K562 (cell line): ENCODE measurements at regions not wholly inside any gene's neighbourhood (a gene's known extent, or its start where the extent isn't known, plus 50 kb on each side); places are given as distances from the start of the nearest gene placed in this dataset.

Experiments used
- ATAC-seq: fragments of 200-7000 bp; cut with Tn5 transposase; 3 replicates; pipeline ENCODE4 v1.9.1; 2020; ENCODE audit warnings: moderate library complexity
- BruUV-seq: library from RNA; stranded (reverse); fragments of 400-500 nt; replicated peaks from 2 replicates; lab custom pipeline; 2021; lab: Mats Ljungman, UMichigan
- CTCF ChIA-PET: fragments of 300-600 bp; formaldehyde crosslinking; extraction: SDS; loops from one replicate; lab custom pipeline; 2021; ENCODE audit warnings: low intra/inter-chr PET ratio; lab: Yijun Ruan, JAX
- POLR2A ChIA-PET: fragments of 300-600, 350-650 bp; sonication (Branson Sonifier 250); formaldehyde crosslinking; extraction: SDS; loops from one replicate; lab custom pipeline; 2021; ENCODE audit warnings: antibody characterized with exemption, inconsistent platforms; lab: Yijun Ruan, JAX
- DNase-seq, 4 experiments: peaks; one replicate each; pipeline versions ENCODE4 v3.0.0 to v3.0.0-alpha.2; 2011 to 2018; ENCODE audit warnings: low spot score in 3 of 4, mixed read lengths in 3 of 4; ENCODE audit errors: extremely low read depth in 1 of 4
- FAIRE-seq: peaks from 2 replicates; lab custom pipeline; 2011; peaks lifted over from hg19 to GRCh38; lab: Jason Lieb, UNC
- H2AFZ ChIP-seq: 2 replicates; pipeline ENCODE4 v1.6.0; 2011; ENCODE audit warnings: low read depth, low read length, control low read depth, inconsistent platforms
- H3K27ac ChIP-seq: fragments of 200-600 bp; 3 replicates; pipeline ENCODE4 v1.8.0; 2011; ENCODE audit warnings: low read depth, mild to moderate bottlenecking, control low read depth, inconsistent platforms, low read length, moderate library complexity, mixed read lengths; ENCODE audit errors: extremely low read depth
- H3K27me3 ChIP-seq, 2 experiments: fragments of 300-600 bp in 1 of 2; 2 replicates in 1 of 2; 3 replicates in 1 of 2; pipeline versions ENCODE4 v1.6.0 to v1.8.0; 2011; ENCODE audit warnings: inconsistent platforms in 2 of 2, low read length in 2 of 2, mild to moderate bottlenecking in 1 of 2, mixed read lengths in 1 of 2, moderate library complexity in 1 of 2; ENCODE audit not compliant: control insufficient read depth in 2 of 2, insufficient read depth in 2 of 2
- H3K36me3 ChIP-seq: fragments of 300-600 bp; 3 replicates; pipeline ENCODE4 v1.8.0; 2011; ENCODE audit warnings: mild to moderate bottlenecking, low read length, inconsistent platforms; ENCODE audit not compliant: control insufficient read depth, insufficient read depth
- H3K4me1 ChIP-seq, 2 experiments: fragments of 200-600 bp in 1 of 2; replicated peaks in 1 of 2; 2 replicates in 1 of 2; 3 replicates in 1 of 2; pipeline versions ENCODE4 v1.5.1 to v1.8.0; 2011; ENCODE audit warnings: inconsistent platforms in 2 of 2, low read length in 2 of 2, mild to moderate bottlenecking in 1 of 2, mixed read lengths in 1 of 2, moderate library complexity in 1 of 2; ENCODE audit not compliant: control insufficient read depth in 2 of 2, insufficient read depth in 2 of 2
- H3K4me2 ChIP-seq: 2 replicates; pipeline ENCODE4 v1.6.1; 2011; ENCODE audit warnings: low read length, control low read depth, inconsistent platforms, mixed read lengths; ENCODE audit not compliant: insufficient read depth
- H3K4me3 ChIP-seq: fragments of 200-600 bp; sonication (generic), shearing (Covaris generic); 2 replicates; pipeline ENCODE4 v1.5.1; 2016; ENCODE audit warnings: control low read depth, inconsistent platforms
- H3K79me2 ChIP-seq: fragments of 200-600 bp; 3 replicates; pipeline ENCODE4 v1.8.0; 2011; ENCODE audit warnings: low read length, inconsistent platforms; ENCODE audit not compliant: control insufficient read depth, insufficient read depth
- H3K9ac ChIP-seq, 2 experiments: 2 replicates each; pipeline versions ENCODE4 v1.6.0 to v1.6.1; 2011; ENCODE audit warnings: low read depth in 2 of 2, low read length in 2 of 2, control low read depth in 1 of 2, inconsistent platforms in 1 of 2, mild to moderate bottlenecking in 1 of 2, mixed read lengths in 1 of 2; ENCODE audit not compliant: insufficient read depth in 1 of 2
- H3K9me1 ChIP-seq: one replicate; pipeline ENCODE4 v1.6.0; 2011; ENCODE audit warnings: inconsistent platforms, mild to moderate bottlenecking, low read length, moderate library complexity; ENCODE audit not compliant: control insufficient read depth, insufficient read depth
- H3K9me3 ChIP-seq: replicated peaks from 2 replicates; pipeline ENCODE4 v1.5.1; 2011; ENCODE audit warnings: low read depth, low read length, inconsistent platforms; ENCODE audit not compliant: control insufficient read depth, insufficient read depth
- H4K20me1 ChIP-seq: replicated peaks from 2 replicates; pipeline ENCODE4 v1.6.1; 2011; ENCODE audit warnings: low read length, inconsistent platforms, mixed read lengths; ENCODE audit not compliant: control insufficient read depth, insufficient read depth
- DACH1 ChIP-seq: fragments of 450-650 bp; IDR thresholded peaks from 2 replicates; pipeline ENCODE4 v1.6.1; 2018; ENCODE audit not compliant: partially characterized antibody
- ELF1 ChIP-seq: fragments of 200-800 bp; sonication (Bioruptor generic); IDR thresholded peaks from 2 replicates; pipeline ENCODE4 v1.6.1; 2016; ENCODE audit warnings: missing genetic modification characterization, missing compliant biosample characterization
- EWSR1 ChIP-seq: fragments of 450-650 bp; IDR thresholded peaks from 2 replicates; pipeline ENCODE4 v1.6.1; 2018; ENCODE audit warnings: borderline replicate concordance, mild to moderate bottlenecking, low read depth, moderate library complexity; ENCODE audit not compliant: partially characterized antibody
- HDAC8 ChIP-seq: fragments of 450-650 bp; IDR thresholded peaks from 2 replicates; pipeline ENCODE4 v1.6.1; 2016; ENCODE audit warnings: mild to moderate bottlenecking, missing genetic modification characterization, moderate library complexity, missing compliant biosample characterization
- KLF13 ChIP-seq: fragments of 450-650 bp; IDR thresholded peaks from 2 replicates; pipeline ENCODE4 v1.6.1; 2016; ENCODE audit warnings: missing genetic modification characterization, low read depth, mild to moderate bottlenecking, missing compliant biosample characterization, moderate library complexity, borderline replicate concordance
- LCOR ChIP-seq: sonication (generic); formaldehyde crosslinking; IDR thresholded peaks from 2 replicates; pipeline ENCODE4 v1.8.0; 2022; ENCODE audit warnings: mild to moderate bottlenecking, missing genetic modification reagents
- MTA1 ChIP-seq: fragments of 450-650 bp; IDR thresholded peaks from 2 replicates; pipeline ENCODE4 v1.6.1; 2017; ENCODE audit warnings: borderline replicate concordance
- PCBP2 ChIP-seq: fragments of 200-400 bp; formaldehyde crosslinking; IDR thresholded peaks from 2 replicates; pipeline ENCODE4 v1.6.1; 2018; ENCODE audit warnings: low read length, low read depth, mild to moderate bottlenecking, moderate library complexity; ENCODE audit not compliant: poor library complexity, severe bottlenecking
- RAD21 ChIP-seq, 2 experiments: fragments of 250-450 bp in 1 of 2; fragments of 450-650 bp in 1 of 2; sonication (Bioruptor Pico) in 1 of 2; formaldehyde crosslinking in 1 of 2; IDR thresholded peaks in 1 of 2; conservative IDR thresholded peaks in 1 of 2; 2 replicates each; pipeline versions ENCODE4 v1.4.0 to v1.8.0; 2020 to 2022; ENCODE audit warnings: mild to moderate bottlenecking in 2 of 2, moderate library complexity in 1 of 2
- TAF9B ChIP-seq: fragments of 450-650 bp; IDR thresholded peaks from 2 replicates; pipeline ENCODE4 v1.6.1; 2018; ENCODE audit warnings: mild to moderate bottlenecking; ENCODE audit not compliant: partially characterized antibody
- ZBTB9 ChIP-seq: fragments of 450-650 bp; formaldehyde crosslinking; IDR thresholded peaks from 2 replicates; pipeline ENCODE4 v1.4.0; 2020; ENCODE audit warnings: mild to moderate bottlenecking, moderate library complexity
- ZNF431 ChIP-seq: sonication (generic); formaldehyde crosslinking; IDR thresholded peaks from 2 replicates; pipeline ENCODE4 v1.8.0; 2022; ENCODE audit warnings: mild to moderate bottlenecking, missing genetic modification reagents
- ZNF77 ChIP-seq: fragments of 250-450 bp; sonication (Bioruptor Pico); IDR thresholded peaks from 2 replicates; pipeline ENCODE4 v1.5.0; 2020
- WGBS: fragments of 100-300 bp; shearing (Covaris generic); methylation state at CpG from one replicate; pipeline ENCODE4 v1.1.6; 2016; ENCODE audit warnings: low coverage, mixed read lengths; ENCODE audit not compliant: insufficient coverage; ENCODE audit errors: missing lambda C conversion rate; 5-methylcytosine and 5-hydroxymethylcytosine counted together
- in situ Hi-C: fragments of 300-500 bp; cut with MboI; formaldehyde crosslinking; loops from 4 replicates; pipeline ENCODE4 v1.15.0; 2018; ENCODE audit warnings: inconsistent platforms, mixed read lengths
- intact Hi-C: fragments of 100-400 bp; cut with micrococcal nuclease; formaldehyde crosslinking; loops from 2 replicates; pipeline ENCODE4 v1.14.2; 2022
- TF ChIP-seq, protein P1 (sequence below): fragments of 250-450 bp; sonication (Bioruptor Pico); IDR thresholded peaks from 2 replicates; pipeline ENCODE4 v1.5.0; 2021; ENCODE audit warnings: mild to moderate bottlenecking, borderline replicate concordance

GRCh38 chr9:26561928-26562327 is 330.7 kb downstream of the CAAP1 start:
- H3K79me2 ChIP-seq, result no peaks in the 10 kb centered on the region
- CTCF ChIA-PET, result no interaction called here
- POLR2A ChIA-PET, result no interaction called here
- in situ Hi-C loops (no loop called here), intact Hi-C loops (no loop called here)
- H3K9ac ChIP-seq, result no peak overlapping the region
- WGBS, result no CpG with 5 or more reads among the region's 3 CpGs
- TF ChIP-seq ZNF431 (CRISPR knock-in tag), result no peak
- no peak for TF ChIP-seq ZNF77
- TF ChIP-seq, protein P1, sequence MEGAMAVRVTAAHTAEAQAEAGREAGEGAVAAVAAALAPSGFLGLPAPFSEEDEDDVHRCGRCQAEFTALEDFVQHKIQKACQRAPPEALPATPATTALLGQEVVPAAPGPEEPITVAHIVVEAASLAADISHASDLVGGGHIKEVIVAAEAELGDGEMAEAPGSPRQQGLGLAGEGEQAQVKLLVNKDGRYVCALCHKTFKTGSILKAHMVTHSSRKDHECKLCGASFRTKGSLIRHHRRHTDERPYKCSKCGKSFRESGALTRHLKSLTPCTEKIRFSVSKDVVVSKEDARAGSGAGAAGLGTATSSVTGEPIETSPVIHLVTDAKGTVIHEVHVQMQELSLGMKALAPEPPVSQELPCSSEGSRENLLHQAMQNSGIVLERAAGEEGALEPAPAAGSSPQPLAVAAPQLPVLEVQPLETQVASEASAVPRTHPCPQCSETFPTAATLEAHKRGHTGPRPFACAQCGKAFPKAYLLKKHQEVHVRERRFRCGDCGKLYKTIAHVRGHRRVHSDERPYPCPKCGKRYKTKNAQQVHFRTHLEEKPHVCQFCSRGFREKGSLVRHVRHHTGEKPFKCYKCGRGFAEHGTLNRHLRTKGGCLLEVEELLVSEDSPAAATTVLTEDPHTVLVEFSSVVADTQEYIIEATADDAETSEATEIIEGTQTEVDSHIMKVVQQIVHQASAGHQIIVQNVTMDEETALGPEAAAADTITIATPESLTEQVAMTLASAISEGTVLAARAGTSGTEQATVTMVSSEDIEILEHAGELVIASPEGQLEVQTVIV, result no peak
- no peak for TF ChIP-seq LCOR (CRISPR knock-in tag)
- TF ChIP-seq MTA1, result no peak
- no peaks in the 10 kb centered on the region for H3K36me3 ChIP-seq
- ATAC-seq (no peak), DNase-seq (no peak), FAIRE-seq (no peak)
- H3K27ac ChIP-seq, result no peak overlapping the region
- no peak overlapping the region for H3K4me3 ChIP-seq
- no peaks in the 10 kb centered on the region for H4K20me1 ChIP-seq
- H3K27me3 ChIP-seq, result no peaks in the 10 kb centered on the region
- H3K4me1 ChIP-seq, result no peaks in the 10 kb centered on the region
- H3K4me2 ChIP-seq, result no peak overlapping the region
- no peaks in the 10 kb centered on the region for H3K9me3 ChIP-seq
- no TSS peak for BruUV-seq
- H2AFZ ChIP-seq, result no peak overlapping the region
- H3K9me1 ChIP-seq, result no peaks in the 10 kb centered on the region

DNA sequence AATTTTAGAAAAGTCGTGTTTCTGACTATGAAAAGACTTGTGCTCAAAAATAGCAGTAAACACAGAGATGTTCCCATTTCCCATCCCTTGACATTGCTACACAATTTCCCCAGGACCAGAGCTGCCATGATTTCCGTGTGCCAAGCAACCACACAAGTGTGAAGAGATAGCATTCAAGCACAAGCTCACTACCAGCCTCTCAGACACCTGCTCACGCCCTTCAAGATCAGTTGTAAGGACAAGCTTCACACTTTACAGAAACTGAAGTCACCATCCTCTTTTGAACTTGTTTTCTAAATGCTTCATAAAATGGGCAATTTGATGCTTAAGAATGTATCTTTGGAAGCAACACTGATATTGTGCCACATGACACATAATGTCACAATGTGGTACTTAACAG is 333.1 kb downstream of the CAAP1 start:
- H3K4me1 ChIP-seq, result no peaks in the 10 kb centered on the region
- no peaks in the 10 kb centered on the region for H4K20me1 ChIP-seq
- no peak overlapping the region for H3K4me2 ChIP-seq
- WGBS, result no CpG with 5 or more reads among the region's 3 CpGs
- no peaks in the 10 kb centered on the region for H3K9me3 ChIP-seq
- no peaks in the 10 kb centered on the region for H3K27me3 ChIP-seq
- no peak overlapping the region for H3K27ac ChIP-seq
- CTCF ChIA-PET, result no interaction called here
- no TSS peak for BruUV-seq
- no peak overlapping the region for H2AFZ ChIP-seq
- in situ Hi-C loops (no loop called here), intact Hi-C loops (no loop called here)
- DNase-seq, result no peak
- no peak for ATAC-seq
- no peak overlapping the region for H3K4me3 ChIP-seq
- no peak for FAIRE-seq
- no peak overlapping the region for H3K9ac ChIP-seq
- H3K36me3 ChIP-seq, result no peaks in the 10 kb centered on the region
- H3K9me1 ChIP-seq, result no peaks in the 10 kb centered on the region
- no peaks in the 10 kb centered on the region for H3K79me2 ChIP-seq
- POLR2A ChIA-PET, result no interaction called here
- TF ChIP-seq TAF9B (no peak), ZBTB9 (no peak), HDAC8 (no peak), KLF13 (tag) (no peak), EWSR1 (no peak), DACH1 (no peak), ELF1 (tag) (no peak), PCBP2 (no peak), RAD21 (CRISPR knock-in tag; conservative IDR thresholded peaks at IDR 0.05 in 1 of 2, IDR thresholded peaks at IDR 0.05 in 1 of 2) (no peak)
